ENCODE measurements at regions not wholly inside any gene's neighbourhood (a gene's known extent, or its start where the extent isn't known, plus 50 kb on each side); places are given as distances from the start of the nearest gene placed in this dataset.

GRCh38 chr20:11389186-11389585, 528.5 kb upstream of the BTBD3 start:
- TF ChIP-seq EZH2phosphoT487 (IDR thresholded peaks at IDR 0.05): no peak
- TF ChIP-seq CTCF (IDR thresholded peaks at IDR 0.05): no peak
- no peak for TF ChIP-seq EZH2 (IDR thresholded peaks at IDR 0.05)
